HG03039 (cell line): ENCODE measurements at regions not wholly inside any gene's neighbourhood (a gene's known extent, or its start where the extent isn't known, plus 50 kb on each side); places are given as distances from the start of the nearest gene placed in this dataset.
"Not testable (repeated sequence)": the region's sequence is repeated elsewhere in the genome, so short reads cannot be mapped to it uniquely, and the experiment has no call there.

Source experiments
- ATAC-seq: cut with Tn5 transposase; IDR thresholded peaks from one replicate; pipeline ENCODE4 v1.9.1; 2021; ENCODE audit warnings: mild to moderate bottlenecking, moderate library complexity; ENCODE audit not compliant: unreplicated experiment

DNA sequence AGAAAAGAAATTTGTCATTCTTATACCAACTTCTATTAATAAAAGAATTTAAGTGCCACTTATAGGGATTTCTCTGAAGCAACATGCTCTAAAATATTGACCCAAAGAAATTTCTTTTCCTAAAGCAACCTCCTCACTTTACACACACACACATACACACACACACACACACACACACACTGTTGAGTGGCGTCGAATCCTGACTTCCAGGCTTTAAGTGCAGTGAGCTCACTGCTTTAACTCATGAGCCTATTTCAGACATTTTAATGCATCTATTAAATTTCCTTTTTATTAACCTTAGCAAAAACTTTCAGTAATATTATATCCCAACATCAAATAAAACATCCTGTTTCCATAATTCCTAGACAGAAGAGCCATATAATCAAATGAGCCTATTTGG, 229.1 kb upstream of the ACVR2A start:
- no peak for ATAC-seq

DNA sequence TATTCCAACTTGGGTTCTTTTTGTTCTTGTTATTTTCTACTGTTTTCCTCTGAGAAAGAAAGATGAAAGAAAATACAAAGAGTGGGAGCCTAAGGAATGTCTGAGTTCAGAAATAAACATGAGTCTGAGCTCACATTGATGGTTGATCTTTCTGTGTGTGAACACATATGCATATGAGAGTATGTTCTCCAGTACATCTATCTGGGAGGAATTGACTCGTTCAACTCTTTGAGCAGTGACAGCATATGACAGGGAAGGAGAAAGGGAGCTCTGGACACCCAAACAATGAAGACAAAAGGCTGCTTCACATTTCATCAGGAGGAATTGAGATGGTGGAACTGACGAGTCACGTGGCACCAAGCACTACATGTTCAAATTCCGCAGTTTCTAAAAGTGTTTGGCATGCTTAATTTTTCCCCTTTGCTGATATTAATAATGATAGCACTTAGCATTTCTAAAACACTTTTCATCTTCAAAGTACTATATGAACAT, 229.8 kb upstream of the ACVR2A start:
- ATAC-seq, result no peak

DNA sequence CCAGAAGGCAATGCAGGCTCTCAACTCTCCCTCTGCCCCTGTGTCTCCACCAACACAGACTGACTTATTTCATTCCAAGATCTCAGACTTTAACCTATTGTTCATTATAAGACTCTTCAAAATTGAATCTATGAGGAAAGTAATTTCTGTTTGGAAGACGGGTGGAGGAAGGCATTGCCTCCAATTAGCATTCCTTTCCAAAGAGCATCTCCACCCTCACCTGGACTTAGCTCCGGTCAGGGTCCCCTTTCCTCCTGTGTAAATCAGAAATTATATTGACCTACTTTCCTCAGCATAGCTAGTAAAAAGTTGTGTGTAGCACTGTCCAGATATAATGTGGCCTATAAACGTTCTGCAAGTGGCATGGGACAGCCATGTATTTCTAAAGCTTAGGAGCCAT, 230.4 kb upstream of the ACVR2A start:
- ATAC-seq, result no peak

DNA sequence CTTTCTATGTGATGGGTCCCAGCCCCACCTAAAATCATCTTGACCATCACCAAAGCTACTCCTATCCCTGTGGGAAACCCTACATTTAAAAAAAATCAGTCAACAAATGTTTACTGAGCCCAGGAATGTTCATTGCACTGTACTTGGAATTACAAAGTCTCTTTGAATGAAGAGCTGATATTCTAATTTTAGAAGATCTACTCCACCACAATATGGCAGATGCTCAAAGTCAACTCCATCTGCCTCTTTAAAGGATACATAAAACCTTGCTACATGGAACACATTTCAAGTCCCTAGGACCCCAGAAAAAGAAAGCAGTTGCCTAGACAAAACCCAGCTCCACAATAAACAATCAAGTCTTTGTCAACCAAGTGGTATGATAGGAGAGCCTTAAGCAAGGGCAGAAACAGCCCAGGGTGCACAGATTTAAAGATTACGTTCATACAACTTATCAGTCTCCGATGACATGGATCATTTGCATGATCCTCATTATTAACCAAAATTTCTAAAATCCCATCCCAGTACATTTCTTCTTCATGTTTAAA, 234.3 kb upstream of the ACVR2A start:
- no peak for ATAC-seq

DNA sequence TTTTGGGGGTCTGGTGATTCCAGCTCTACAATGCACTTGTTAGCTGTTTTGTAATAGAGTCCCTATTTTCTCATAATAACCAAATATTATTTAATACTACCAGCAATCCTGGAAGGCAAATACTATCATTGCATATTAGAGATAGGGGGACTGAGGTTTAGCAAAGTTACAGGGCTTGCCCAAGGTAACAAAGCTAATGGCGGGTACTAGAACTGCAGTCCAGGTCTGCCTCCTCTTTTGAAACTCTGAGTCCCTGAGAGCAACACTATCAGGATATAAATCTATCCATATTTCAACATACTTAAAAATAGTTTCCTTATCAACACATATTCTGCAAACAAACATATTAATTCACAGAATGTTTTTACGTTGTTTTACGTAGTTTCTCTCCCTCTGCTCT, 235.5 kb upstream of the ACVR2A start:
- ATAC-seq, result no peak

DNA sequence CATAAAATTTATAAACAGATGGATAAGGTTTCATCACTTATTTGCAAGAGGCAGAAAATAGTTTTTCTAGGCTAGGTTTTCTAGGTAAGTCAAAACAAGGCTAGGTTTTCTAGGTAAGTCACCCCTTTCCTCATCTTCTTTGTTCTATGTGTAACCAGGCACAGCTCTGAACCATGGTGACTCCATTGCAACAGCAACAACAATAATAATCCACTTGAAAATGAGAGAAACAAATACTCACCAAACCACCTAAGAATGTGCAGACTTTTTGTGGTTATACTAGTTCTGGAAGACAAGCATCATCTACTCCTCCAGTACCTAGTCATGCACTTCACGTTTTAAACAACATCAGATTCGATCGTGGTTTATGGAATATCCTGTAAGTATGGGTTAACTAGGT, 237.4 kb upstream of the ACVR2A start:
- ATAC-seq, result no peak

DNA sequence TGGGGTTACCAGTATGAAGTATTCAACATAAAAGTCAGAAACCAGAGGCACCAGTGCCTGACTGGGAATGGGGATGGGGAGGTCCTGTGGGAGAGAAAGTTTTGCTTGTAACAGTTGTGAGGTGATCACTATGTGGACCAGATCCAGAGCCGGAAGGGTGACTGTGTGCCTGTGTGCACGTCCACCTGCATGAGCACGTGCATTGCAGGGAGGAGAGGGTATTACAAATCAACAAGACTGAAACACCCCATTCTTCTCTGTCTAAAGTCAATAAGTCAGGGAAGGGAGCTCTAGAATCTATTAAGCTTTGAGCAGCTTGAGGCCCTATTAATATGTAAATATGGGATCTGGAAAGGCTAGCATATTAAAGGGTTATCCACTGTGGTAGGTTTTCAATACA, 241.0 kb upstream of the ACVR2A start:
- ATAC-seq, result no peak

DNA sequence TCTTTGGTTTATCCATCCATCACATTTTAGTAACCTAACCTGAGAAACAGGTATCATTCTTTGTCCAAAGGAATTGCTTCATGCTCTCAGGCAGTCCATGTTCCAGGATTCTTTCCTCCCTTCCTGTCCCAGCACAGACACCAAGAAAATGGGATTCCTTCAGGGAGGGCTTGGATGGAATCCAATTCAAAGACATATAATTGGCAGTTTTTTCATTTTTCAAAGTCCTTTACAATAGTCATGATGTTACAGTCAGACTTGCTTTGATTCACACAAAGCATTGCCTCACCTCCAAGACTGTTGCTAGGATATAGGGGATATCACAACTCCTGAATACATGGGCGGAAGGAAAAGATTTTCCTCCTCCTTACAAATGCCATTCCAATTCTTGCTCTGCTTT, 241.4 kb upstream of the ACVR2A start:
- no peak for ATAC-seq

DNA sequence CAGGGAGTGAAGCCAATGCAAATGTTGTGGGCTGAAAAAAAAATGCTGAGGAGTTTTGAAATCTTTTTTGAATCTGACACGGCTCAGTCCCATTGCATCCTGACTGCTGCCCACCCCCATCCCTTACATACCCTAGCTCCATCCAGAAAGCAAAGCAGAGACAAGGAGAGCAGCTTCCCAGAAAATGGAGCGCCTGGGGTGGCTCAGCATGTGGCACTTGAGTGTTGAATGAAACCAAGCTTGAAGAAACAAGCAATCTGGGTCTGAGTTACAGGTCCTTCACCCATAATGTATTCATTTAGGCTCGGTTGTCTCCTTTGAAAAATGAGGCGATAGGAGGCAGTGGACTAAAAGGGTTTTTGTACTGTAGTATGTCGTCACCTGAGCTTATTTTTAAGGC, 244.2 kb upstream of the ACVR2A start:
- no peak for ATAC-seq

DNA sequence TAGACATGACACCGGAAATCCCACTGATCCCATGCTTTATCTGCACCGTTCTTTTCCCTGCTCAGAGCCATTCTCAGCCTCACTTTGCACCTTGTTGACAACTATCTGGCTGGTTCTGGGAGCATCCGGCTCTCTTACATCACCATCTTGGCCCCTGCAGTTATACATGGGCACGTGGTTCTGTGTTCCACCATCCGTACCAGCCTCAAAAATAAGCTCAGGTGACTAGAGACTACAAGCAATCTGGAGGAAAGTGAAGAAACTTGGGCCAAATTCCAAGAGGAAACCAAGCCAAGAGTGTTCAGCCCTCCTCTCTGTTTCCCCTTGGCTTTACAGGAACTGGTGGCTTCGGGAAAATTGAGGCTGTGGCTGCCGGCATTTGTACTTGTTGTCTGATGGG, 244.6 kb upstream of the ACVR2A start:
- ATAC-seq, result no peak

DNA sequence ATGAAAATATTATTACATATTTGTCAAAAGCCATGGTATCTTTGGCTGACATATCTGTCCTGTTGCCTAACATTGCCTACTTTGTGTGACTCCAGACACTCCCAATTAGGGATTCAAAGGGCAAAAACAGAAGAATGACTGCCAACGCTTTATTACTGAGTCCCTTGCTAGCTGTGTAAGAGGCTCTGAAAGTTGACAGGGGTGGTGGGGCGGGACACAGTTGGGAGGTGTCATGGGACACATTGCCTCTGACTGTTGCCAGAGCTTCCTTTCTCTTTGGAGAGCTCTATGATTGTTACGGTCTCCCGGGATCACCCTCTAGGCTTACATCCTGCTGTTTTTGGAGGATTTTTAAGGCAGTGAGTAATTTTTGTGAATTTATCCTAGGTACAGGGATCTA, 249.6 kb upstream of the ACVR2A start:
- ATAC-seq, result no peak

DNA sequence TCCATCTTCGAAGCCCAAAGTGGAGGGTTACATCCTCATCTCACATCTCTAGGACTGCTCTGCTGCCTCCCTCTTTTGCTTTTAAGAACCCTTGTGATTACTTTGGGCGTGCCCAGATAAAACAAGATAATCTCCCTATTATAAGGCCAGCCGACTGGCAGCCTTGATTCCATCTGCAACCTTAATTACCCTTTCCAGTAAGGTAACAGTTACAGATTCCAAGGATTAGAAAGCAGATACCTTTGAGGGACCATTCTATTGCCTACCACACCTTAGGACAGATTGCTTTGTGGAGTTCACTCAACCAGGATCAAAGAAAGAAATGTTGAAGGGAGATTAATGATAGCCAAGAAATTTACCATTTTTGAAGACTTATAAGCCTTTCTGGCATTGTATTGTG, 250.8 kb upstream of the ACVR2A start:
- no peak for ATAC-seq

DNA sequence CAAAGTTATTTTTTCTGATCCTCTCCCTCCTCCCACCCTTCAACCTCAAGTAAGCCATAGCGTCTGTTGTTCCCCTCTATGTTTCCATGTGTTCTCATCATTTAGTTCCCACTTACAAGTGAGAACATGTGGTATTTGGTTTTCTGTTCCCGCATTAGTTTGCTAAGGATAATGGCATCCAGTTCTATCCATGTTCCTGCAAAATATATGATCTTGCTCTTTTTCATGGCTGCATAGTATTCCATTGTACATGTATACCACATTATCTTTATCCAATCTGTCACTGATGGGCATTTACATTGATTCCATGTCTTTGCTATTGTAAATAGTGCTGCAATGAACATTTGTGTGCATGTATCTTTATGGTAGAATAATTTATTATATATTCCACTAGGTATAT, 252.0 kb upstream of the ACVR2A start:
- ATAC-seq, result not testable (repeated sequence)

DNA sequence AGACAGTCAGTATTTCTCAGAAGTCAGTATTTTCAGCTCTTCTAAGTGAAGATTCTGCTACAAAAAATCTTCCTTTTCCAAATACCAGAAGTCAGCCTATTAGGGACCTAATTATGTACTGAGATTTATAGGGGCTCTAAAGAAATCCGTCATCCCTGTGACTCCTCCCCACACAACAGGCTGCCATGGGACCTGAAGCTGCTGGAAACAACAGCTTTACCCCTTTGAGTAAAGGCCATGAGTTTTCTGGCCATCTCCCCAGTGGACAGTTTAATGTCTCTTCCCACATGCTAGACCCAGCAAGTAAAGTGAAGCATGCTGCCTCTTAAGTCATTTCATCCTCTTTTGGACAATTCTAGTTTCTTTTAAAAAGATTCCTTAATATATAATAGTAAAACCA, 255.7 kb upstream of the ACVR2A start:
- ATAC-seq, result no peak

DNA sequence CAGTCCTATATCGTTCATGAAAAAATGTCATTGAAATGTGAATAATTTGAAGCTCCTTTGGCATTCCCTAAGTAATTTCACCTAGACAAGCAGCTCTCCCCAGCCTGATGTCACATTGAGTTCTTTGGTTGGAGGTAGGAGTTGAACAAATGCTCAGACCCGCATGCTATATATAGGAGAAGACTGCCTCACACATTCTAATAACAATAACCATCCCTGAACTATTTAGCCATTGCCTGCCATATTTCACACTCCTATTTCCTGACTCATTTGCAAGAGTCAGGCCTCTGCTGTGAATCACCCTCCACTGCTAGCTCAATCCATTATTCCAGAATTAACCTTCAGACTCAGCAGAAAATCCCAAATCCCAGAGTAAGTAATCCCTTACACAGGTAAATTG, 256.6 kb upstream of the ACVR2A start:
- no peak for ATAC-seq

DNA sequence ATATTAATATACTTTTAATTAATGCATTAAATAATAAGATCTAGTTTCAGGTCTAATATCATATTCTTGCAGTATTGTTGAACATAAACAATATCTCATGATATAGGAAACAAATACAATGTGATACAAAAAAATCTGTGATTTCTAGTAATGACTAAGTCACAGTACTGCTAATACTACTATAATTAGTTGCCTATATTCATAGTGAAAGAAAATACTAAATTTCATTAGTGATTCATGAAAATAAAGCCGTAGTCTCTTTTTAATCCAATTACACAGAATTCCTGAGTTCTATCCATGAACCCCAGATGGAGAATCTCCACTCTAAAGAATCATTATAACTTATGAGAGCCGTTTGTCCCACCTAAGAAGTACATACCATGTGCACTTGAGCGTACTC, 266.3 kb upstream of the ACVR2A start:
- no peak for ATAC-seq

DNA sequence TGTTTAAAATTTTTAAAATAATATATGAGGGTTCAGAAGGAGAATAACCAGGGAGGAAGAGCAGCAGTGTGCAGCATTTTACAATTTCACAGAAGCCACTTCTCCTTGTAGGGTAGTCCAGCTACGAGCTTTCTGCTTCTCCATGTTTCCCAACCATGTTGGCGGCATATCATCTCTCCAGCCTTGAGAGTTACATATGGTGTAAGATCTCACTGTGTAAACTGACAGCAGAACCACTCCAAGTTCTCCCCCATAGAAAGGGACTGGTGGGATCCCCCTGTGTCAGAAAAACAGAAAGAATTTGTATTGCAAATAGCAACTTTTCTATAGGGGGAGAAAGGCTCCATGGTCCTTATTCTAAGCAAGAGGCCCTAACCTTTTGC, 266.8 kb upstream of the ACVR2A start:
- no peak for ATAC-seq

DNA sequence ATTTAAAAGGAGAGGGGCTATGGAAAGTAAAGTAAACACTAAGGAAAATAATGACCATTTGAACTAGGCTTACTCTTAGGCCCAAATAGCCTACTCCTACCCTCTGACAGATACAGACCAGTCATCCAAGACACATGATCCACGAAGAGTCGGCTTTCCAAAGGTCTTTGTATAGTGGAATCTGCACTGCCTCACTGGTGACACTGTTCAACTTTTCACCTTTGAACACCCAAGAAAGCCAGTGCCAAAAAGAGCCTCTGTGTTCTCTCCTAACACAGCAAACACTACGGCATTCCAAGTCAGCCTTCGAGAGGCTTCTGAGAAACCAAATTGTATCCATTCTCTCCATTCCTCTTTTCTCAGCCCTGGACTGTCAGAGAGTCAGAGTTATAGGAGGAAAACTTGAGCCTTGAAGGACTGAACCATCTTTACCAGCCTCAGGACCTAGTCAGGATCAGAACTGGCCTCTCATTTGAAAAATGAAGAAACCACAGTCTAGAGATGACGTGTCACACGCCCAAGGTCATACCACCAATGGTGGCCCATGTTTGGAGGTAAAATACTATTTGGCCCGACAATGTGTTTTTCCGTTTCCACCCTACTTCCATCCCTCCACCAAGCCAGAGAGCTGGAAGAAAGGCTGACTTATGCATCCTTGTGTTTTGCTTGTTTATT, 267.4 kb upstream of the ACVR2A start:
- no peak for ATAC-seq

DNA sequence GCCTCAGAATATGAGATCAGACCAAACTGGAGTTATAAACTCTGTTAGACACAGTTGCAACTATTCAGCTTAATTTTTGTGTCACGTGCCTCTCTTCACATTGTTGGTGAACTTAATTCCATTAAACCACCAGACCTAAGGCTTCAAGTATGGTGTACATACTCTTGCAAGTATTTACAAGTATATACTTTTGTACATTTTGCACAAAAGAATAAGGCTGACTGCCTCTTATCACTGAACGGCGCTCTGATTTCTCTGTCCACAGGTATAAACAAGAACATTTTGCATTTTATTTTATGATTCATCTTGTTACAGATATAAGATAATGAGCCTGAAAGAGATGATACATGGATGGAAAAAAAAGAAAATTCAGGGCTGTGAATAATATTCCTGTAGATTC, 269.7 kb upstream of the ACVR2A start:
- no peak for ATAC-seq

DNA sequence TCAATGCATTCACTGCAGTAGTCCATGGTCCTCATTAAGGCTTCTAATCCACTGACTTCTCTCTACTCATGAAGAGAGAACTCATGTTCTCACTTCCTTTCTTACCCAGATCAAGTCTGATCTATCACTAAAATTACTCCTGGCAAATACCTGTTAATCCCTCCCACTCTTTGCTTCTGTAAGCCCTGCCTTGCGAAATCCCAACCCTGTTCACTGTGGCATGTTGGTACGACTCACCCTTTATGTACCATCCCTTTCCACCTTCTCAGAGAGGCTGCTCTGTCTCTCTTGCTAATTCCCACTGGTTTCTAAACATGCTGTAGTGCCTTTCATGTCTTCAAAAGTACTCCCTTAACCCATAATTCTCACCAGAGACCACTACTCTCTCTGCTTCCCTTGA, 272.2 kb upstream of the ACVR2A start:
- ATAC-seq, result no peak

DNA sequence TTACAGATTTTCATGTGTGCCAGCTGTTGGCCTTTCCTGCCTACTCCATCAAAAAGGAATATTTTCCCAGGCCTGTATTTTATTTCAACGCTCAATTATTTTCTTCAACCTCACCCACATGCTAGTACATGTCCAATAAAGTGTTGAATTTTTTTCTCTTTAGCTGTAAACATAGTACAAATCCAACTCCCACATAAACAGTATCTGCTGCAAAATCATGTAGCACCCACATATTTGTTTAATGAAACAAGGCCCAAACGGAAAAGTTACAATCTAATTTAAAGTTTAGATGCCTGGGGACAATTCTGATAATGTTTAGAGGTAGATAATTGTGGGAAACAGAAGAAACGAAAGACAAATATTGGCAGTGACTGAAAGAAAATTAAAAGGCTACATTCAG, 275.4 kb upstream of the ACVR2A start:
- ATAC-seq, result no peak

DNA sequence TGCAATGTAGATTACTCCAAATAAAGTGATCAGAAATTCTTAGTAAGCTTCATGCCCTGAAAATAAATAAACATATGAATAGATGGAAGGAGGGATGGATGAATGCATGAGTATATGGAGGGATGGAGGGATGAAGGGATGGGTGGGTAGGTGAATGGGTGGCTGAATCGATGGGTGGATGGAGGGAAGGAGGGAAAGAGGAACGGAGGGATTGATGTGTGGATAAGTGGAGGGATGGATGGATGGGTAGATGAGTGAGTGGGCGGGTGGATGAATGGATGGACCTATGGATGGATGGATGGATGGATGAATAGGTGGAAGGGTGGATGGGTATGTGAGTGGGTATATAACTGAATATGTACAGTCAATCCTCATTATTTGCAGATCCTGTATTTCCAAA, 276.7 kb upstream of the ACVR2A start:
- no peak for ATAC-seq

DNA sequence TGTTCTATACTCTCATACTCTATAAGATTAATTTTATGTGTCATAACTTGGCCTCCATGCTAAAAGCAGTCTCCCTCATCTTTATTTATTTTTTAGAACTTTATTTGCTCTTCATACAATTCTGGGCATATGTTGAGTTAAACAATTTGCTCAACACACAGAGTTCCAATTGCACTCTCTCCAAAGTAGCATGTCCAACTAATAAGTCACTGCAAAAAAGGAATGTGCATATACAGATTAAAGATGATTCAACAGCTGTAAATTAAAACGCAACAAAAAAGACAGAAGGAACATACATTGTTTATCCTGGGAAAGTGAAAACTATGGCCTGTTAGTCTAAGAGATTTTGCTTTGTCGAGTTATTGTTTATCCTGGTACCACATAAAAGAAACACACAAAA, 277.7 kb upstream of the ACVR2A start:
- no peak for ATAC-seq
